B cell (primary cell): ENCODE measurements at regions not wholly inside any gene's neighbourhood (a gene's known extent, or its start where the extent isn't known, plus 50 kb on each side); places are given as distances from the start of the nearest gene placed in this dataset.

Experiments used
- CTCF ChIP-seq: fragments of 200-600 bp; IDR thresholded peaks from one replicate; pipeline ENCODE4 v1.8.0; 2022; ENCODE audit warnings: antibody characterized with exemption, mild to moderate bottlenecking
- EZH2 ChIP-seq: IDR thresholded peaks from 2 replicates; pipeline ENCODE4 v1.6.1; 2012; ENCODE audit warnings: borderline replicate concordance, low read depth, mild to moderate bottlenecking, moderate library complexity, low read length; ENCODE audit not compliant: insufficient read depth, poor library complexity, severe bottlenecking

GRCh38 chr5:147046894-147047293, 168.3 kb upstream of the PPP2R2B start:
- TF ChIP-seq EZH2 (no peak), CTCF (no peak)
